NCI-H82 (cell line): ENCODE measurements at regions not wholly inside any gene's neighbourhood (a gene's known extent, or its start where the extent isn't known, plus 50 kb on each side); places are given as distances from the start of the nearest gene placed in this dataset.

Experiments
- DNase-seq: peaks from one replicate; lab custom pipeline; 2025; lab: John Stamatoyannopoulos, UW

DNA sequence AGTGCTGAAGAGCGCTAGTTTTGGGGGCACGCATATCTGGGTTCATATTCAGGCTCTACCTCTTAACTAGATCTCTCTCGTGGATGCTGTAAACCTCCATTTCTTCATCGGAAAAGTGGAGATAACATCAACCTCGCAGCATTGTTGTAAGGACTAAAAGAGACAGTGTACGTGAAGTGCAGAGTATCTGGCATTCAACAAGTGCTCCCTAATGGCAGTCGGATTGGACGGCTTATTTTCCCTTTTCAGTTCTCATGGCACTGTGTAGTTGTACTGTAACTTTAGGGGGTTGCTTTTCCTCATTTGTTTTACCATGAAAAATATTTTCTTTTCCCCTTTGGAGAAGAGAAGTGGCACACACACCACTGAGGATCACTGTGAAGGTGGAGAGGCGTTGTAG is 51.4 kb upstream of the ESX1 start:
- no peak for DNase-seq
